ENCODE measurements at regions not wholly inside any gene's neighbourhood (a gene's known extent, or its start where the extent isn't known, plus 50 kb on each side); places are given as distances from the start of the nearest gene placed in this dataset.

GRCh38 chr15:36430280-36430679 is 149.1 kb upstream of the CDIN1 start:
- ATAC-seq (ENCODE audit: low read depth) (no peak), DNase-seq (no peak)
- intact Hi-C loops (cut with micrococcal nuclease): no loop called here
- Mint-ChIP-seq H3K4me1 (no peaks in the 10 kb centered on the region), H3K27me3 (no peaks in the 10 kb centered on the region), H3K27ac (no peak overlapping the region), H3K9me3 (ENCODE audit: insufficient read depth) (no peaks in the 10 kb centered on the region), H3K4me3 (no peak overlapping the region)
- Histone ChIP-seq H3K9me3 (ENCODE audit: control extremely low read depth in 1 of 3, control insufficient read depth in 2 of 3, insufficient read depth in 1 of 3, low read length in 2 of 3) (peaks cover 0 to under 1% (median 0%) of the 10 kb centered on the region in 3 donors), H3K9ac (ENCODE audit: low read length) (no peak overlapping the region), H3K4me2 (replicated peaks; ENCODE audit: low read depth, low read length, poor library complexity, severe bottlenecking) (no peak overlapping the region), H3K79me2 (ENCODE audit: control insufficient read depth, insufficient read depth, low read length) (no peaks in the 10 kb centered on the region), H4K20me1 (ENCODE audit: control insufficient read depth, insufficient read depth, low read length, poor library complexity, severe bottlenecking) (no peaks in the 10 kb centered on the region), H3K36me3 (replicated peaks in 1 of 2; ENCODE audit: control extremely low read depth in 1 of 2, control insufficient read depth in 1 of 2, extremely low read depth in 1 of 2, insufficient read depth in 2 of 2, low read length in 1 of 2) (no peaks in the 10 kb centered on the region), H3K4me3 (ENCODE audit: control extremely low read depth in 1 of 5, extremely low read depth in 1 of 5, insufficient read depth in 1 of 5, low read depth in 2 of 5, low read length in 4 of 5) (no peak overlapping the region), H3K27me3 (replicated peaks in 1 of 4; ENCODE audit: control extremely low read depth in 1 of 4, control insufficient read depth in 3 of 4, insufficient read depth in 4 of 4, low read length in 3 of 4) (no peaks in the 10 kb centered on the region), H3K27ac (ENCODE audit: low read length in 2 of 2) (no peak overlapping the region), H2AFZ (ENCODE audit: insufficient read depth, low read depth, low read length, poor library complexity, severe bottlenecking) (no peak overlapping the region), H3K4me1 (ENCODE audit: control insufficient read depth in 2 of 2, insufficient read depth in 2 of 2, low read length in 2 of 2) (no peaks in the 10 kb centered on the region)
- no CpG with 5 or more reads among the region's 1 CpG for WGBS (ENCODE audit: insufficient coverage)
- ChIA-PET POLR2A (no interaction called here), CTCF (no interaction called here)
- no peak for TF ChIP-seq EZH2 (IDR thresholded peaks at IDR 0.05; ENCODE audit: borderline replicate concordance, insufficient read depth, low read depth, low read length, poor library complexity, severe bottlenecking)

DNA sequence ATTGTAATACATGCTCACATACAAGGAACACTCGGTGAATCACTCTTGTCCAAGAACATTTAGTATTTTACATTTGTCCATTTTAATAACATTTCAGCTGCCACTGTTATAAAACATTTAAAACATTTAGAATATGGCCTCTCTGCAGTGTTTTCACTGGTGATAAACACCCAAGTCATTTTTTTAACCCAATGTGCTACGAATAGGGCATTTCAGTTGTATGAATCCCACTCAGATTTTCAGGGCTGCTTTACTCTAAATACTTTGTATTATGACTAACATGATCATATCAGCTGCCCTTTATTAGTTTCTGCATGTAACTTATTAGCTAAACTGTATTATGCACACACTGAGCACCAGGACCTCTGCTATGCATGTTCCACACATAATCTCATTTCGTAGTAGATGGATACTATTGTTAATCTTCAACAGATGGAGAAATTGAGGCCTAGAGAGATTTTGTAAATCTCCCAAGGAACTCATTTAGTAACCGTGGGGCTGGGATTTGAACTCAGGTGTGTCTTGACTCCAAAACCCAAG is 148.6 kb upstream of the CDIN1 start:
- DNase-seq: no peak

More for the DNA sequence above, 148.6 kb upstream of the CDIN1 start:
- no peak overlapping the region for H3K4me3 ChIP-seq (ENCODE audit: control extremely low read depth in 1 of 5, extremely low read depth in 1 of 5, insufficient read depth in 1 of 5, low read depth in 2 of 5, low read length in 4 of 5)
- H3K27me3 ChIP-seq (replicated peaks in 1 of 4; ENCODE audit: control extremely low read depth in 1 of 4, control insufficient read depth in 3 of 4, insufficient read depth in 4 of 4, low read length in 3 of 4): no peaks in the 10 kb centered on the region
- no peaks in the 10 kb centered on the region for H3K4me1 Mint-ChIP-seq
- no peaks in the 10 kb centered on the region for H3K9me3 Mint-ChIP-seq (ENCODE audit: insufficient read depth)
- peaks cover 0 to 1% (median 0%) of the 10 kb centered on the region in 3 donors for H3K9me3 ChIP-seq (ENCODE audit: control extremely low read depth in 1 of 3, control insufficient read depth in 2 of 3, insufficient read depth in 1 of 3, low read length in 2 of 3)
- WGBS (ENCODE audit: insufficient coverage): 95% methylated on average over 2 of the region's 4 CpGs
- POLR2A ChIA-PET: no interaction called here
- CTCF ChIA-PET: no interaction called here
- H3K4me3 Mint-ChIP-seq: no peak overlapping the region
- no peaks in the 10 kb centered on the region for H3K4me1 ChIP-seq (ENCODE audit: control insufficient read depth in 2 of 2, insufficient read depth in 2 of 2, low read length in 2 of 2)
- ATAC-seq (ENCODE audit: low read depth): no peak
- H3K27ac ChIP-seq (ENCODE audit: low read length in 2 of 2): no peak overlapping the region
- intact Hi-C loops (cut with micrococcal nuclease): no loop called here
- H3K9ac ChIP-seq (ENCODE audit: low read length): no peak overlapping the region
- no peaks in the 10 kb centered on the region for H3K36me3 ChIP-seq (replicated peaks in 1 of 2; ENCODE audit: control extremely low read depth in 1 of 2, control insufficient read depth in 1 of 2, extremely low read depth in 1 of 2, insufficient read depth in 2 of 2, low read length in 1 of 2)
- H3K27ac Mint-ChIP-seq: no peak overlapping the region
- no peaks in the 10 kb centered on the region for H3K79me2 ChIP-seq (ENCODE audit: control insufficient read depth, insufficient read depth, low read length)
- TF ChIP-seq, protein P1, sequence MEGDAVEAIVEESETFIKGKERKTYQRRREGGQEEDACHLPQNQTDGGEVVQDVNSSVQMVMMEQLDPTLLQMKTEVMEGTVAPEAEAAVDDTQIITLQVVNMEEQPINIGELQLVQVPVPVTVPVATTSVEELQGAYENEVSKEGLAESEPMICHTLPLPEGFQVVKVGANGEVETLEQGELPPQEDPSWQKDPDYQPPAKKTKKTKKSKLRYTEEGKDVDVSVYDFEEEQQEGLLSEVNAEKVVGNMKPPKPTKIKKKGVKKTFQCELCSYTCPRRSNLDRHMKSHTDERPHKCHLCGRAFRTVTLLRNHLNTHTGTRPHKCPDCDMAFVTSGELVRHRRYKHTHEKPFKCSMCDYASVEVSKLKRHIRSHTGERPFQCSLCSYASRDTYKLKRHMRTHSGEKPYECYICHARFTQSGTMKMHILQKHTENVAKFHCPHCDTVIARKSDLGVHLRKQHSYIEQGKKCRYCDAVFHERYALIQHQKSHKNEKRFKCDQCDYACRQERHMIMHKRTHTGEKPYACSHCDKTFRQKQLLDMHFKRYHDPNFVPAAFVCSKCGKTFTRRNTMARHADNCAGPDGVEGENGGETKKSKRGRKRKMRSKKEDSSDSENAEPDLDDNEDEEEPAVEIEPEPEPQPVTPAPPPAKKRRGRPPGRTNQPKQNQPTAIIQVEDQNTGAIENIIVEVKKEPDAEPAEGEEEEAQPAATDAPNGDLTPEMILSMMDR (IDR thresholded peaks at IDR 0.05): no peak
- TF ChIP-seq EZH2 (IDR thresholded peaks at IDR 0.05; ENCODE audit: borderline replicate concordance, insufficient read depth, low read depth, low read length, poor library complexity, severe bottlenecking): no peak
- no peaks in the 10 kb centered on the region for H3K27me3 Mint-ChIP-seq
- H4K20me1 ChIP-seq (ENCODE audit: control insufficient read depth, insufficient read depth, low read length, poor library complexity, severe bottlenecking): no peaks in the 10 kb centered on the region
- no peak overlapping the region for H2AFZ ChIP-seq (ENCODE audit: insufficient read depth, low read depth, low read length, poor library complexity, severe bottlenecking)
- H3K4me2 ChIP-seq (replicated peaks; ENCODE audit: low read depth, low read length, poor library complexity, severe bottlenecking): no peak overlapping the region
